ENCODE measurements at regions not wholly inside any gene's neighbourhood (a gene's known extent, or its start where the extent isn't known, plus 50 kb on each side); places are given as distances from the start of the nearest gene placed in this dataset.

GRCh38 chr3:106160396-106160795 is 291.6 kb upstream of the CBLB start:
- no peak overlapping the region for H3K4me3 ChIP-seq (ENCODE audit: low read depth in 1 of 3, low read length in 3 of 3)
- no peaks in the 10 kb centered on the region for H3K27me3 ChIP-seq (ENCODE audit: control insufficient read depth in 4 of 4, insufficient read depth in 4 of 4, low read length in 3 of 4)
- WGBS, result 91% methylated on average over 1 of the region's 1 CpG
- peaks cover 0 to 4% (median 0%) of the 10 kb centered on the region in 4 donors for H3K9me3 ChIP-seq (ENCODE audit: control insufficient read depth in 4 of 4, low read length in 3 of 4)
- no peaks in the 10 kb centered on the region for H3K4me1 ChIP-seq (ENCODE audit: control insufficient read depth in 4 of 4, insufficient read depth in 4 of 4, low read length in 3 of 4)
- no peaks in the 10 kb centered on the region for H3K36me3 ChIP-seq (ENCODE audit: control insufficient read depth in 4 of 4, insufficient read depth in 3 of 4, low read depth in 1 of 4, low read length in 3 of 4)
- no peak for DNase-seq (ENCODE audit: low spot score)
- no peak overlapping the region for H3K9ac ChIP-seq (ENCODE audit: low read depth in 1 of 2, low read length in 2 of 2)
- TF ChIP-seq REST (IDR thresholded peaks at IDR 0.05) (no peak), JUND (IDR thresholded peaks at IDR 0.05) (no peak), CTCF (IDR thresholded peaks at IDR 0.05; ENCODE audit: low read depth, low read length, missing input control) (no peak), NR2F2 (IDR thresholded peaks at IDR 0.05) (no peak)
- H3K27ac ChIP-seq (ENCODE audit: low read depth in 1 of 2, low read length in 2 of 2), result no peak overlapping the region

- Histone ChIP-seq H3K9me3 (ENCODE audit: control insufficient read depth in 4 of 4, low read length in 3 of 4) (peaks cover 0 to 4% (median 0%) of the 10 kb centered on the region in 4 donors), H3K36me3 (ENCODE audit: control insufficient read depth in 4 of 4, insufficient read depth in 3 of 4, low read depth in 1 of 4, low read length in 3 of 4) (no peaks in the 10 kb centered on the region), H3K4me3 (ENCODE audit: low read depth in 1 of 3, low read length in 3 of 3) (no peak overlapping the region), H3K4me1 (ENCODE audit: control insufficient read depth in 4 of 4, insufficient read depth in 4 of 4, low read length in 3 of 4) (no peaks in the 10 kb centered on the region), H3K27me3 (ENCODE audit: control insufficient read depth in 4 of 4, insufficient read depth in 4 of 4, low read length in 3 of 4) (no peaks in the 10 kb centered on the region), H3K27ac (ENCODE audit: low read depth in 1 of 2, low read length in 2 of 2) (no peak overlapping the region), H3K9ac (ENCODE audit: low read depth in 1 of 2, low read length in 2 of 2) (no peak overlapping the region)
- TF ChIP-seq JUND (IDR thresholded peaks at IDR 0.05) (no peak), NR2F2 (IDR thresholded peaks at IDR 0.05) (no peak), SP1 (IDR thresholded peaks at IDR 0.05) (no peak), ZBTB33 (IDR thresholded peaks at IDR 0.05) (no peak), GABPA (IDR thresholded peaks at IDR 0.05 in 1 of 2, conservative IDR thresholded peaks at IDR 0.05 in 1 of 2) (no peak), REST (IDR thresholded peaks at IDR 0.05) (no peak), HNF4G (IDR thresholded peaks at IDR 0.05) (no peak)
- WGBS, result 53% methylated on average over 4 of the region's 4 CpGs
- no peak for DNase-seq (ENCODE audit: low spot score)
Observed at GRCh38 chr3:106161246-106161645, 292.4 kb upstream of the CBLB start.

All from liver (tissue), 8 donors.